NT2/D1 (cell line): ENCODE measurements at regions not wholly inside any gene's neighbourhood (a gene's known extent, or its start where the extent isn't known, plus 50 kb on each side); places are given as distances from the start of the nearest gene placed in this dataset.

ENCODE experiments used
- SUZ12 ChIP-seq: IDR thresholded peaks from 2 replicates; pipeline ENCODE4 v1.6.1; 2011; ENCODE audit not compliant: insufficient read length, insufficient read depth; ENCODE audit errors: extremely low read depth
- YY1 ChIP-seq: IDR thresholded peaks from 2 replicates; pipeline ENCODE4 v1.6.1; 2011; ENCODE audit not compliant: insufficient read length, insufficient read depth
- ZNF274 ChIP-seq: IDR thresholded peaks from 2 replicates; pipeline ENCODE4 v1.6.1; 2011; ENCODE audit warnings: mild to moderate bottlenecking, low read depth, low read length

DNA sequence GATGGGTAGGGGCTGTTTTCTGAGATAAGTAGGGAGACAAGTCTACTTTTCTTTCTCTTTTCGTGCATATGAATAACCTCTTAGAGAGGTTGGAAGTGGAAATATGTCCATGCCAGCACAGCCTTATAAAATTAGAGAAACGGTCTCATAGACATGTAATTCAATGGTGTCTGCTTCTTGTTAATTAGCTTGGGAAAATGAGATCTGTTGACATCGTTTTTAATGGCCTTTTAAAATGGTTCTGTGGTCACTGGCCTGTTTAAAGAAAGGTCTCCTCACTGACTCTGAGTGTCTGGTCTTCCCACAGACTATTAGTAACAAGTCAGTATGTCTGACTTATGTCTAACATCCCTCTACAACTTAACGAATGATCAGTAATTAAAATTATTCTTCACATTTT is 487.1 kb downstream of the SLITRK6 start:
- TF ChIP-seq SUZ12 (no peak), ZNF274 (no peak), YY1 (no peak)
